SK-N-MC (cell line): ENCODE measurements at regions not wholly inside any gene's neighbourhood (a gene's known extent, or its start where the extent isn't known, plus 50 kb on each side); places are given as distances from the start of the nearest gene placed in this dataset.

Source experiments
- EZH2 ChIP-seq: fragments of 200-600 bp; sonication (generic); IDR thresholded peaks from one replicate; pipeline ENCODE4 v1.6.1; 2017; ENCODE audit warnings: antibody characterized with exemption
- FOXP2 ChIP-seq: optimal IDR thresholded peaks from 2 replicates; pipeline ENCODE3; 2011; ENCODE audit warnings: mild to moderate bottlenecking, moderate library complexity; ENCODE audit not compliant: insufficient read depth; ENCODE audit errors: extremely low read length, control extremely low read depth
- POLR2AphosphoS5 ChIP-seq: IDR thresholded peaks from 2 replicates; pipeline ENCODE4 v1.6.1; 2012; ENCODE audit warnings: mild to moderate bottlenecking, low read depth, low read length, borderline replicate concordance

GRCh38 chr2:238504181-238504931 is 77.6 kb downstream of the ASB1 start:
- TF ChIP-seq EZH2, result no peak
- no peak for TF ChIP-seq POLR2AphosphoS5
- TF ChIP-seq FOXP2, result no peak
